Renal pelvis (tissue), 1 donor: ENCODE measurements at regions not wholly inside any gene's neighbourhood (a gene's known extent, or its start where the extent isn't known, plus 50 kb on each side); places are given as distances from the start of the nearest gene placed in this dataset.

ENCODE experiments used
- DNase-seq: peaks from one replicate; pipeline ENCODE4 v3.0.0-alpha.2; 2013

DNA sequence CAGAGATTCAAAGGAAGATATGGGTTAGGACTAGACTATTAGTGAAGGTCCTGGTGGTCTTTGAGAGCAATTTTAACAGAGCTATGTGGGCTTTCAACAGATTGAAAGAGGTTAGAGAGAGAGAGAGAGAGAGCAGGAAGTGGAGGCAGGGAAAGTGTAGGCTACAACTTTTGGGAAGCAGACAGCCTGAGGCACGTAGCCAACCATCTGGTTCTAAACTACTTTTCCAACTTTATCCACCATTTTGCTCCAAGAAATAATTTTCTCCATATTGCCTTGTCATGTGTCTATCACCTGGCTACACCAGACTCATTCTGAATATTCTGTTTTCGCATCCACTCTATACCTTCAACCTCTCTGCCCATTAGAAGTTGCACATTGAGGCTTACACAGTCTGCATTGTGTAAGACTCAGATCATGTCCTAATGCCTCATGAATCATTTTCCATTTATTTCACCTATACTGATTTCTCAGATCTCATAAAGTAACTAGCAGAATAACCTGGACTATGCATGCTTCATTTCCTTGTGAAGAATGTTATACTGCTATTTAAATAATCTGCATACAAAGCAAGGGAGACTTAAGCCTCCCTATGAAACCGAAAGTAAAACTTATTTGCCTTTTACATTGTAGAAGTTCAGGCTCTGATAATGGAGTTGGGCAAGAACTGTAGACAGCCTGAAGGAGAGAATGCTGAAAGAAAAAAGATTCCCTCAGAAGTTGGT, 235.6 kb downstream of the ELAVL2 start:
- no peak for DNase-seq

DNA sequence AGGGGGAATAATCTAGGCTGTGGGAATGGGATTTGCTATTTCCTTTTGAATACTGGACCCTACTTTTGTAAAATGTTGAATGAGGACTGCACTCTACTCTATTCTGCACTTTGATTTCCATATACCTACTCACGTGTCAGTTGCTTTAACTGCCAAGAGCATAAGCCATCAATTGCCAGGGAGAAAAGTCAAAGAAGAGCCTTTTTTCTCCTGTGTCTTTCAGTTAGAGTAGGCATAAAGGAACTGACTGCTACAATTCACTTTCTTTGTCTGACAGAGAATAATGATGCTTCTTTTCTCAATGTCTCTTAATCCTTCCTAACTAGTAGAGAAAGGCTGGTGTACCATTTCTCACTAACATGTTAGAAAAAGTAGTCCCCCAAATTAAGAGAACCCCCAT, 231.6 kb downstream of the ELAVL2 start:
- no peak for DNase-seq

- no peak for DNase-seq
Measured at GRCh38 chr9:23596913-23597634, 229.0 kb downstream of the ELAVL2 start.

GRCh38 chr9:23598994-23599393, 227.0 kb downstream of the ELAVL2 start:
- DNase-seq = no peak

DNA sequence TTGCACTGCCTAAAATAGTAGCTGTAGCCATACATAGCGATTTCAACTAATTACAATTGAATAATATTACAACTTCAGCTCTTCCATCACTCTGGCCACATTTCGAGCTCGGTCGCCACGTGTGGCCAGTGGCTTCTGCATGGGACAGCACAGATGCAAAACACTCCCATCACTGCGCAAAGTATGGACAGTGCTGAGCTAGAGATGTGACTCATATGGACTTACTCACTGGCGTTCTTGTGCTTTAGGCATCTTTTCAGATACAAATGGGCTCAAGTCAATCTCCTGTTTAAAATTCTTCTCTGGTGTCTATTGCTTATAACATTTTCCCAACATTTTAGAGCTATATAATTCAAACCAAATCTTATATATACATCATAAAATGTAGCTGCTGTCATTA, 222.7 kb downstream of the ELAVL2 start:
- no peak for DNase-seq

DNA sequence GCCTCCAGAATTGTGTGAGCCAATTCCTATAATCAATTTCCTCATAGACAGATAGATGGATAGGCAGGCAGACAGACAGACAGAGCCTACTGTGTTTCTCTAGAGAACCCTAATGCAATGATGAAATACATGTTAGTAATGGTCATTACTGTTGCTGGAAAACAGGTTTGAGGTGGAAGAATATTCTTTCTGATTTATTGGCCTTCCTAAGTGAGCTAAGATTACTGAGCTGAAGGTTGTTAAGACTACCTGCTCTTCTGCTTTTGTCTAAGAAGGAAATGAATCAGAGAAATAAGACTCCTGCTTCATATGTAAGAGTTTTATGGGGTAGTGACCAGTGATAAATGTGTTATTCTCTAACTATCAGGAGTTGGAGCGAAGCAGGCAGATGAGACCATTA, 219.9 kb downstream of the ELAVL2 start:
- DNase-seq = no peak

DNA sequence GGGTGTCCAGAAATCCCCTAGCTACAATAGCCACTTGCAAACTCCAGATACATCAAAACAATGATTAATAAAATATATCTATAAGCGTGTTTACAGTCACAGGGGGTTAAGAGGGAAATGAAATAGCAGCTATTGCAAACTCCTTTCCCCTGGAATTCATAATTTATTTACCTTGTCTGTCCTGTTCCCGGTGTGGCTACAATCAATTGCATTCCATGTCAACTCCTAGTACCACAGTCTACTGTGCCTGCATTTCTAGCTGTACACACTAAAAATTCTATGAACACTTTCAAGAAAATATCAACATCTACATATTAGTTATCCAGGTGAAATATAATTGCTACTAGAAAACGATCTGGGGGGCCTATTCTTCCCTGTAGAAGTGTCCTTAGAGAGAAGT, 217.6 kb downstream of the ELAVL2 start:
- no peak for DNase-seq

GRCh38 chr9:23611869-23612268, 214.2 kb downstream of the ELAVL2 start:
- no peak for DNase-seq

DNA sequence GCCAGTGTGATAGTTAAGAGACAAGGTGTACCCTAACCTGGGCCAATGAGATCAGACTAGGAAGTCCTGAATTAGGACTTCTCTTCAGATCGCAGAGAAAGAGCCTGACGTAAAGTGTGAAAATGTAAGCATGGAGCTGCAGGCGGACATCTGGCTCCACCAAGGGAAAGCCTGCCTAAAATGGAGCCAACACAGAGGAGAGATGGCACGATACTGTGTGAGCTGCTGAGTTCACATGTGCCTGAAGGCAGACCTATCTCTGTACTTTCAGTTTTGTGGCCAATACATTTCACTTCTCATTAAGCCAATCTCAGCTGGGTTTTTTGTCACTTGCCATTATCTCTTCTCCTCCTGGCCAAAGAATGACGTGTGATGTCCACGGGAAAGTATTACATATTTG, 210.5 kb downstream of the ELAVL2 start:
- no peak for DNase-seq

DNA sequence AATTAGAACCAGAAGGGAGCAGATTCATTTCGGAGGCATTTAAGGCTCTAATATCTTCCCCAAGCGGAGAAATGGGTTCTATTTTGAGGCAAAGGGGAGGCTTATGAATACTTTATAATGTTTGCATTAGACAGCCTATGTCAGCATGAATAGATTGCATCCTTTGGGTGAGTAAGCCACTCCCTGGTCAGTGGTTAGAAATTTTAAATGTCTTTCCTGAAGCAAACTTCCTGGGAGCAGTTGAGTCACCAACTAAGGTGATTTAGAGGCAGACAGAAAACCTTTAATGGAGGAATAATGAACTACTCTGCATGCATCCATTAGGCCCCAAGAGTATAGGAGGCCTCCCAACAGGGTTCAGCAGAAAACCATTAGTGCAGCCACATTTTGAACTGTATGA, 204.9 kb downstream of the ELAVL2 start:
- no peak for DNase-seq

- no peak for DNase-seq
Measured at GRCh38 chr9:23621924-23622323, 204.1 kb downstream of the ELAVL2 start.

DNA sequence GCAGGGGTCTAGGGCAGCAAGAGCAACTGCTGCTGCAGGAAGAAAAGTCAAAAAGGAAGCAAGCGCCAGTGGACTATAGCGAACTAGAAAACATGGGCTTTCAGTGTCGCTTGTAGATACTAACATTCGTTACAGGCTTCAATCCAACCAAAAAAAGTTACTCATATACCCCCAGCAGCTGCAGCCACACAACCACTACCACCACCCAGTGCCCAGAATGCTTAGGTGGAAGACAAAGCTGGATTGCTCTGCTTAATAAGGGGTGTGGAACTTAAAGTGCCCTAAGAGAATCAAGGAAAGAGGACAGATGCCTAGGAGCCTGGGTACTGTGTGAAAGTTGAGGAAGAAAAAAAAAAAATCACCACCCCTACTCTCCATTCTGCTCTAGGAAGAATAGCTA, 203.6 kb downstream of the ELAVL2 start:
- no peak for DNase-seq

- DNase-seq = no peak
Measured at GRCh38 chr9:23630488-23630887, 195.6 kb downstream of the ELAVL2 start.

DNA sequence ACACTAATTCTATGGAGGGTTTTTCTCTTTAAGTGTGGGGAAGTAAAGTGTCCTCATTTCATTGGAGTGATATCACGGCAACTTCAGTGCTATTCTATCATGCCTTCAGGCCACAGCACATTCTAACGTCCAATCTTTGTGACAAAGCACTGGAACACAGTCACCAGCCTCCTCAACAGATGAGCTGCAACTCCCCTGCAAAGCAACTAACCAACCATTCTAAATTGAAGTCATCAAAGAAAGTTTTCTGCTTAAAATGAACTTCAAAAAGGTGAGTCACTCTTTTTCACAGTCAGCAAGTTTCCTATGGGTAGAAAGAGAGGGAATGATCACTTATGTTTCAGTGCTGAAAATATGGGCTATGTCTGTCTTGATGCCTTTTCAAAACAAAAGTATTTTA, 190.8 kb downstream of the ELAVL2 start:
- DNase-seq = no peak

DNA sequence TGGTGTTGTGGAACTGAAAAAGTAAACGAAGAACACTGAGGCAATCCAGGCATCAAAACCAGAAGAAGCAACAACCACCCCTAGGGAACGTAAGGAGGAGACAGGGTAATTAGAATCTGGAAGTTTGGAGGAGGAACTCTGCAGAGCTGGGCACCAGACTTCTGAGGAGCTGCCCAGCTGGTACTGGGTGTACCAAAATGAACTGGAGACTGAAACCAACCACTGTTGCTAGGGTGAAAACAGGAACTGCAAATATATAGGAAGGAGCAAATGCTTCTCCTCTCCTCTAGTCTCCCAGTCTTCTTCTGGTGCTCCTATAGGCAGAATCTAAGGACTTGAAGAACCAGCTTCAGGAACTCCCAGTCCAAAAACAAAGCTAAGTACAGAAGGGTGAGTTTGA, 189.8 kb downstream of the ELAVL2 start:
- DNase-seq = no peak

GRCh38 chr9:23638011-23638410, 188.0 kb downstream of the ELAVL2 start:
- DNase-seq = no peak

- DNase-seq = no peak
Measured at GRCh38 chr9:23638837-23639426, 187.1 kb downstream of the ELAVL2 start.
